ENCODE measurements at regions not wholly inside any gene's neighbourhood (a gene's known extent, or its start where the extent isn't known, plus 50 kb on each side); places are given as distances from the start of the nearest gene placed in this dataset.

DNA sequence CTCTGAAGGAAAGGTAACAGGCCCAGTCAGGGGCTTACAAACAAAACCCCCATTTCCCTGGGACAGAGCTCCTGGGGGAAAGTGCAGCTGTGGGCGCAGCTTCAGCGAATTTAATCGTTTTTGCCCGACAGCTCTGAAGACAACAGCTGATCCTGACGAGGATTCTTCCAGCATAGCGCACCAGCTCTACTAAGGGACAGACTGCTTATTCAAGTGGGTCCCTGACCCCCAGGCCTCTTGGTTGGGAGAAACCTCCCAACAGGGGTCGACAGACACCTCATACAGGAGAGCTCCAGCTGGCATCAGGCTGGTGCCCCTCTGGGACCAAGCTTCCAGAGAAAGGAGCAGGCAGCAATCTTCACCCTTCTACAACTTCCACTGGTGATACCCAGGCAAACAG is 486.7 kb downstream of the PRR32 start:
- Mint-ChIP-seq H3K4me3 (ENCODE audit: unreplicated experiment) (no peak overlapping the region), H3K27me3 (ENCODE audit: low read depth) (no peaks in the 10 kb centered on the region), H3K27ac (ENCODE audit: unreplicated experiment) (no peak overlapping the region), H3K4me1 (ENCODE audit: low read depth) (no peaks in the 10 kb centered on the region), H3K9me3 (ENCODE audit: low read depth) (peaks cover 32% of the 10 kb centered on the region), H3K36me3 (ENCODE audit: low read depth) (no peaks in the 10 kb centered on the region)
- TF ChIP-seq, protein P1, sequence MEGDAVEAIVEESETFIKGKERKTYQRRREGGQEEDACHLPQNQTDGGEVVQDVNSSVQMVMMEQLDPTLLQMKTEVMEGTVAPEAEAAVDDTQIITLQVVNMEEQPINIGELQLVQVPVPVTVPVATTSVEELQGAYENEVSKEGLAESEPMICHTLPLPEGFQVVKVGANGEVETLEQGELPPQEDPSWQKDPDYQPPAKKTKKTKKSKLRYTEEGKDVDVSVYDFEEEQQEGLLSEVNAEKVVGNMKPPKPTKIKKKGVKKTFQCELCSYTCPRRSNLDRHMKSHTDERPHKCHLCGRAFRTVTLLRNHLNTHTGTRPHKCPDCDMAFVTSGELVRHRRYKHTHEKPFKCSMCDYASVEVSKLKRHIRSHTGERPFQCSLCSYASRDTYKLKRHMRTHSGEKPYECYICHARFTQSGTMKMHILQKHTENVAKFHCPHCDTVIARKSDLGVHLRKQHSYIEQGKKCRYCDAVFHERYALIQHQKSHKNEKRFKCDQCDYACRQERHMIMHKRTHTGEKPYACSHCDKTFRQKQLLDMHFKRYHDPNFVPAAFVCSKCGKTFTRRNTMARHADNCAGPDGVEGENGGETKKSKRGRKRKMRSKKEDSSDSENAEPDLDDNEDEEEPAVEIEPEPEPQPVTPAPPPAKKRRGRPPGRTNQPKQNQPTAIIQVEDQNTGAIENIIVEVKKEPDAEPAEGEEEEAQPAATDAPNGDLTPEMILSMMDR (IDR thresholded peaks at IDR 0.05) = no peak
- DNase-seq (ENCODE audit: low spot score) = peak; percentile 52

DNA sequence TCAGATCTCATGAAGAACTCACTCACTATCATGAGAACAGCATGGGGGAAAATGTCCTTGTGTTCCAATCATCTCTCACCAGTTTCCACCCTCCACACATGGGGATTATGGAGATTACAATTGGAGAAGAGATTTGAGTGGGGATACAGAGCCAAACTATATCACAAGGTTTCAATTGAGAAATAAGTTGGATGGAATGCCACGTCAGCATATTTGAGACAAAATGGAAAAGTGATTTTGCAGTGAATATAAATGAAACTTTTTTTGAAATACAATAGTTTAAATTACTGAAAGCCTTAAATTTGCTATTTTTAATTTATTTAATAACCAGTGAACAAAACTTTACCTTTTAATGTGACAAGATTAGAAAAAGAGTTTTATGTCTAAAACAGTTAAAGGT is 494.1 kb downstream of the PRR32 start:
- TF ChIP-seq, protein P1 (IDR thresholded peaks at IDR 0.05) = no peak
- Mint-ChIP-seq H3K4me3 (ENCODE audit: unreplicated experiment) (no peak overlapping the region), H3K36me3 (ENCODE audit: low read depth) (no peaks in the 10 kb centered on the region), H3K4me1 (ENCODE audit: low read depth) (no peaks in the 10 kb centered on the region), H3K9me3 (ENCODE audit: low read depth) (peaks cover 15% of the 10 kb centered on the region), H3K27me3 (ENCODE audit: low read depth) (no peaks in the 10 kb centered on the region), H3K27ac (ENCODE audit: unreplicated experiment) (no peak overlapping the region)
- DNase-seq (ENCODE audit: low spot score) = no peak

DNA sequence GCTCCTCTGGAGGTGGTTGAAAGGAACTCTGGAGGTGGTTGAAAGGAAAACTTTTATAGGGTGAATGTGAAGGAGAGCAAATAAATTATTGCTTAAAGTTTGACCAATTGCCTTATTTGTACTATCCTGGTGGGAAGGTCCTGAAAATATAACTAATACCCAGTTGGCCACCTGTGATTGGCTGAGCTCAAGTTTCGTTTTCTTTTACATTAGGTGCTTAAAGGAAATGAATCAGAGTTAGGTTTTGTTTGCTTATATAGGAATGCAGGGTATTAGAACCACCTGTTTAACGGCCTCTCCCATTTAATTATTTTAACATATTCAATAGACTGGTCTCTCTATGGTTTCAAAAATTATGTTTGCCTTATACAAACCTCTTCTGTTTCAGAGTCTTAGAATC is 497.6 kb downstream of the PRR32 start:
- H3K36me3 Mint-ChIP-seq (ENCODE audit: low read depth) = no peaks in the 10 kb centered on the region
- peaks cover 11% of the 10 kb centered on the region for H3K9me3 Mint-ChIP-seq (ENCODE audit: low read depth)
- no peak overlapping the region for H3K4me3 Mint-ChIP-seq (ENCODE audit: unreplicated experiment)
- H3K27me3 Mint-ChIP-seq (ENCODE audit: low read depth) = no peaks in the 10 kb centered on the region
- DNase-seq (ENCODE audit: low spot score) = no peak
- H3K4me1 Mint-ChIP-seq (ENCODE audit: low read depth) = no peaks in the 10 kb centered on the region
- TF ChIP-seq, protein P1 (IDR thresholded peaks at IDR 0.05) = no peak
- H3K27ac Mint-ChIP-seq (ENCODE audit: unreplicated experiment) = no peak overlapping the region

DNA sequence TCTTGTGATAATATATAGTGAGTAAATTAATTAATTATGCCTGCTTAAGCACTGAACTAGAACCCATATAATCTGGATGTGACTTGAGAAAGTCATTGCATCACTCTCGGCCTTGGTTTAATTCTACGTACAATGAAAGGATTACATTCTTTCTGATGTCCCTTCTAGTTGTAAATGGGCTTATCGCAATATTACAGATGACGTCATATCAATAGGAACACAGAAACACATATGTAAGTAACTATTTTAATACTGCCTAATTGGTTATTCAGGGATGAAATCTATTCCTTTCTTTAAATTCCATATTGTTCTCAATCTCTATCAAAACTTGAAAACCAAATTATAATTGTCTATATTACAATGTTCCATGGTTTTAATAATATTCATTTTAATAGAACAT is 504.6 kb downstream of the PRR32 start:
- H3K4me1 Mint-ChIP-seq (ENCODE audit: low read depth) = no peaks in the 10 kb centered on the region
- no peak overlapping the region for H3K27ac Mint-ChIP-seq (ENCODE audit: unreplicated experiment)
- H3K4me3 Mint-ChIP-seq (ENCODE audit: unreplicated experiment) = no peak overlapping the region

More for the DNA sequence above, 504.6 kb downstream of the PRR32 start:
- TF ChIP-seq, protein P1 (IDR thresholded peaks at IDR 0.05) = no peak
- no peaks in the 10 kb centered on the region for H3K27me3 Mint-ChIP-seq (ENCODE audit: low read depth)
- no peak for DNase-seq (ENCODE audit: low spot score)
- peaks cover 8% of the 10 kb centered on the region for H3K9me3 Mint-ChIP-seq (ENCODE audit: low read depth)
- H3K36me3 Mint-ChIP-seq (ENCODE audit: low read depth) = no peaks in the 10 kb centered on the region

Measured in chondrocyte (in vitro differentiated cells).